ENCODE measurements at regions not wholly inside any gene's neighbourhood (a gene's known extent, or its start where the extent isn't known, plus 50 kb on each side); places are given as distances from the start of the nearest gene placed in this dataset.

GRCh38 chr5:106311230-106311915 is 1359.4 kb downstream of the EFNA5 start:
- no peak overlapping the region for H3K4me3 ChIP-seq
- H3K4me1 ChIP-seq, result peaks cover 0 to 8% (median 2%) of the 10 kb centered on the region in 4 donors
- H3K27ac ChIP-seq, result no peak overlapping the region
- no peaks in the 10 kb centered on the region for H3K36me3 ChIP-seq
- H3K27me3 ChIP-seq, result no peaks in the 10 kb centered on the region
- no peak for TF ChIP-seq CTCF (IDR thresholded peaks at IDR 0.05)
- no peak for DNase-seq
- H3K9me3 ChIP-seq, result no peaks in the 10 kb centered on the region
- intact Hi-C loops (cut with DNase I; ENCODE audit: low total_unique reads), result no loop called here

GRCh38 chr5:106307265-106307664 is 1363.5 kb downstream of the EFNA5 start:
- H3K27me3 ChIP-seq, result no peaks in the 10 kb centered on the region
- intact Hi-C loops (cut with DNase I; ENCODE audit: low total_unique reads), result no loop called here
- no peaks in the 10 kb centered on the region for H3K9me3 ChIP-seq
- no peak for DNase-seq
- H3K36me3 ChIP-seq, result no peaks in the 10 kb centered on the region
- no peak overlapping the region for H3K4me3 ChIP-seq
- H3K27ac ChIP-seq, result no peak overlapping the region
- peaks cover 0 to 8% (median 2%) of the 10 kb centered on the region in 4 donors for H3K4me1 ChIP-seq
- TF ChIP-seq CTCF (IDR thresholded peaks at IDR 0.05), result no peak

GRCh38 chr5:106306313-106307028 is 1364.3 kb downstream of the EFNA5 start:
- Histone ChIP-seq H3K27me3 (no peaks in the 10 kb centered on the region), H3K4me1 (peaks cover 0 to 8% (median under 1%) of the 10 kb centered on the region in 4 donors), H3K36me3 (no peaks in the 10 kb centered on the region), H3K27ac (no peak overlapping the region), H3K4me3 (no peak overlapping the region), H3K9me3 (no peaks in the 10 kb centered on the region)
- intact Hi-C loops (cut with DNase I; ENCODE audit: low total_unique reads), result no loop called here
- no peak for TF ChIP-seq CTCF (IDR thresholded peaks at IDR 0.05)
- no peak for DNase-seq

- H3K4me1 ChIP-seq, result no peaks in the 10 kb centered on the region
- no peaks in the 10 kb centered on the region for H3K9me3 ChIP-seq
- no peak overlapping the region for H3K4me3 ChIP-seq
- H3K27me3 ChIP-seq, result no peaks in the 10 kb centered on the region
- H3K36me3 ChIP-seq, result no peaks in the 10 kb centered on the region
- intact Hi-C loops (cut with DNase I; ENCODE audit: low total_unique reads), result no loop called here
- no peak for TF ChIP-seq CTCF (IDR thresholded peaks at IDR 0.05)
- no peak overlapping the region for H3K27ac ChIP-seq
- DNase-seq, result no peak
Observed at GRCh38 chr5:106303911-106304310, 1366.8 kb downstream of the EFNA5 start.

GRCh38 chr5:106292654-106293053 is 1378.1 kb downstream of the EFNA5 start:
- DNase-seq, result no peak
- Histone ChIP-seq H3K9me3 (no peaks in the 10 kb centered on the region), H3K4me3 (no peak overlapping the region), H3K27me3 (no peaks in the 10 kb centered on the region), H3K27ac (no peak overlapping the region), H3K4me1 (no peaks in the 10 kb centered on the region), H3K36me3 (no peaks in the 10 kb centered on the region)
- no peak for TF ChIP-seq CTCF (IDR thresholded peaks at IDR 0.05)
- intact Hi-C loops (cut with DNase I; ENCODE audit: low total_unique reads), result loop anchor here (5.0 kb wide), 1 partner anchor 375 kb away; no protein-coding TSS in a partner anchor
